GM23248 (cell line): ENCODE measurements at regions not wholly inside any gene's neighbourhood (a gene's known extent, or its start where the extent isn't known, plus 50 kb on each side); places are given as distances from the start of the nearest gene placed in this dataset.
"Not testable (repeated sequence)": the region's sequence is repeated elsewhere in the genome, so short reads cannot be mapped to it uniquely, and the experiment has no call there.

Experiments used
- EZH2 ChIP-seq: fragments of 200-600 bp; sonication (generic); IDR thresholded peaks from 2 replicates; pipeline ENCODE4 v1.6.1; 2018; ENCODE audit warnings: antibody characterized with exemption, mild to moderate bottlenecking; ENCODE audit not compliant: insufficient read depth, poor library complexity, severe bottlenecking
- EZH2phosphoT487 ChIP-seq: fragments of 200-600 bp; sonication (generic); IDR thresholded peaks from 2 replicates; pipeline ENCODE4 v1.6.1; 2018; ENCODE audit warnings: antibody characterized with exemption, moderate library complexity, mild to moderate bottlenecking, low read depth; ENCODE audit not compliant: insufficient read depth

GRCh38 chr13:18252848-18253247 is 928.8 kb downstream of the TUBA3C start:
- not testable (repeated sequence) for TF ChIP-seq EZH2phosphoT487, EZH2
